Colonic mucosa (tissue), 4 donors: ENCODE measurements at regions not wholly inside any gene's neighbourhood (a gene's known extent, or its start where the extent isn't known, plus 50 kb on each side); places are given as distances from the start of the nearest gene placed in this dataset.

Experiments used
- DNase-seq: peaks from one replicate; pipeline ENCODE4 v3.0.0-alpha.2; 2020
- H3K27ac ChIP-seq: fragments of 200-600 bp; one replicate; pipeline ENCODE4 v1.8.0; 2021
- H3K27me3 ChIP-seq: fragments of 200-600 bp; one replicate; pipeline ENCODE4 v1.8.0; 2021
- H3K36me3 ChIP-seq: fragments of 200-600 bp; one replicate; pipeline ENCODE4 v1.8.0; 2021
- H3K4me1 ChIP-seq: fragments of 200-600 bp; one replicate; pipeline ENCODE4 v1.8.0; 2021; ENCODE audit warnings: mild to moderate bottlenecking
- H3K4me3 ChIP-seq: fragments of 200-600 bp; one replicate; pipeline ENCODE4 v1.8.0; 2021
- H3K9ac ChIP-seq, 2 donors: one replicate each; pipeline ENCODE4 v1.7.0; 2013; ENCODE audit warnings: control low read depth in 2 of 2, low read depth in 2 of 2, low read length in 2 of 2
- H3K9me3 ChIP-seq: fragments of 200-600 bp; one replicate; pipeline ENCODE4 v1.8.0; 2021
- CTCF ChIP-seq: fragments of 200-600 bp; IDR thresholded peaks from one replicate; pipeline ENCODE4 v1.8.0; 2022; ENCODE audit warnings: antibody characterized with exemption, mild to moderate bottlenecking
- intact Hi-C: fragments of 100-400 bp; cut with DNase I; formaldehyde crosslinking; loops from one replicate; pipeline ENCODE4 v1.14.1; 2022
- donor health status: healthy.
- donor health status: DM: no; HTN: no; CAD: no.
- donor health status: DM: no; HTN: no; CAD: no.

- no peak overlapping the region for H3K27ac ChIP-seq
- intact Hi-C loops = no loop called here
- no peaks in the 10 kb centered on the region for H3K27me3 ChIP-seq
- no peak overlapping the region for H3K4me3 ChIP-seq
- H3K36me3 ChIP-seq = no peaks in the 10 kb centered on the region
- no peak for DNase-seq
- no peaks in the 10 kb centered on the region for H3K4me1 ChIP-seq
- H3K9ac ChIP-seq = no peak overlapping the region
- H3K9me3 ChIP-seq = no peaks in the 10 kb centered on the region
- TF ChIP-seq CTCF = no peak
Measured at GRCh38 chr5:169411786-169412430, 111.0 kb upstream of the SLIT3 start.

DNA sequence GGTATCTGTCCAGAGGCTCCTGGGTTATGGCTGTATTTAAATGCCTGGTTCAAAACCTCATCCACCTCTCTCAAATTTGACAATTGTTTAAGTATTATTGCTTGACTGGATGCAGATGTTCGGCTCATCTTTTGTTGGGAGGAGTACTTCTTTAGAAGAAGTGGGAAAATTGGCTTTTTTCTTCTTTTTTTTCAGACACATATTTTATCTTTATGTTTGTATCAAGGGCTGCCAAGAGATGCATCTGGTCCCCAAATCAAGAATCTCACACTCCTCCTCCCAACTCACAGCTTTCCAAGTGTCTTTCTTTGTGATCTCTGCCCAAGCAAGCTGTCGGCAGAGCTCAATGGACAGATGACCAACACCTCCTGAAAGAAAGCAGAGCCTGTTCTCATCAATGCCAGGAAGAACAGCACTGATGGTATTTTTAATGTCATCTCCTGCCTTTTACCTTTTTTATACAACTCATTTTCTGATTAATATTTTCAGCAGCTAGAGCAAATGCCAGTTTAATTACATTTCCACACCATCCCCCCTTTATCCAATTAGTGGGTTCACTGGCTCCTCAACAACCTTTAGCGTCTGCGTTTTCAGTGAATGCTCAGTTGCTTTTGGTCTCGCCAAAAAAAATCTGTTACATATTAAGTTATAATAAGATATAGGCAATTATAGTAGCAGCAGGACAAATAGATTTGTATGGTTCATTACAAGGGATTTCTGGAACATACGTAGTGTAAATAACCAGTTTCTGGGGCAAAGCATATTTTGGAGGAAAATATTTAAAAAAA lies 110.3 kb upstream of the SLIT3 start:
- H3K9ac ChIP-seq = no peak overlapping the region
- H3K27ac ChIP-seq = no peak overlapping the region
- no peaks in the 10 kb centered on the region for H3K27me3 ChIP-seq
- H3K36me3 ChIP-seq = no peaks in the 10 kb centered on the region
- intact Hi-C loops = no loop called here
- H3K4me1 ChIP-seq = no peaks in the 10 kb centered on the region
- TF ChIP-seq CTCF = no peak
- no peak for DNase-seq
- no peaks in the 10 kb centered on the region for H3K9me3 ChIP-seq
- no peak overlapping the region for H3K4me3 ChIP-seq

- no peaks in the 10 kb centered on the region for H3K4me1 ChIP-seq
- H3K4me3 ChIP-seq = no peak overlapping the region
- no peaks in the 10 kb centered on the region for H3K27me3 ChIP-seq
- no peak overlapping the region for H3K9ac ChIP-seq
- H3K36me3 ChIP-seq = no peaks in the 10 kb centered on the region
- TF ChIP-seq CTCF = no peak
- no peaks in the 10 kb centered on the region for H3K9me3 ChIP-seq
- no peak overlapping the region for H3K27ac ChIP-seq
- intact Hi-C loops = no loop called here
- DNase-seq = no peak
Measured at GRCh38 chr5:169408731-169409130, 107.8 kb upstream of the SLIT3 start.

GRCh38 chr5:169408171-169408570 lies 107.2 kb upstream of the SLIT3 start:
- no peak for TF ChIP-seq CTCF
- intact Hi-C loops = no loop called here
- no peak for DNase-seq

GRCh38 chr5:169404223-169404622 lies 103.3 kb upstream of the SLIT3 start:
- Histone ChIP-seq H3K27ac (no peak overlapping the region), H3K27me3 (no peaks in the 10 kb centered on the region), H3K36me3 (no peaks in the 10 kb centered on the region), H3K4me1 (no peaks in the 10 kb centered on the region), H3K9me3 (no peaks in the 10 kb centered on the region), H3K4me3 (no peak overlapping the region), H3K9ac (no peak overlapping the region)
- no peak for DNase-seq
- TF ChIP-seq CTCF = no peak
- intact Hi-C loops = no loop called here

More at GRCh38 chr5:169408171-169408570, 107.2 kb upstream of the SLIT3 start:
- no peaks in the 10 kb centered on the region for H3K36me3 ChIP-seq
- H3K27ac ChIP-seq = no peak overlapping the region
- H3K9me3 ChIP-seq = no peaks in the 10 kb centered on the region
- no peak overlapping the region for H3K9ac ChIP-seq
- H3K4me3 ChIP-seq = no peak overlapping the region
- H3K27me3 ChIP-seq = no peaks in the 10 kb centered on the region
- no peaks in the 10 kb centered on the region for H3K4me1 ChIP-seq
